SK-N-SH (cell line): ENCODE measurements at regions not wholly inside any gene's neighbourhood (a gene's known extent, or its start where the extent isn't known, plus 50 kb on each side); places are given as distances from the start of the nearest gene placed in this dataset.

Source experiments
- CTCF ChIA-PET: fragments of 300-600, 350-600 bp; formaldehyde crosslinking; extraction: SDS; loops from one replicate; lab custom pipeline; 2021; lab: Yijun Ruan, JAX
- POLR2A ChIA-PET: fragments of 350-600 bp; sonication (Branson Sonifier 250); formaldehyde crosslinking; extraction: SDS; loops from one replicate; lab custom pipeline; 2020; ENCODE audit warnings: antibody characterized with exemption, inconsistent platforms; lab: Yijun Ruan, JAX
- DNase-seq: peaks from one replicate; pipeline ENCODE4 v3.0.0; 2012
- H2AFZ ChIP-seq: fragments of 200-600 bp; sonication (generic); 2 replicates; pipeline ENCODE4 v1.8.1; 2016; ENCODE audit warnings: antibody characterized with exemption, mild to moderate bottlenecking, low read depth
- H3F3A ChIP-seq: fragments of 200-600 bp; sonication (generic); replicated peaks from 2 replicates; pipeline ENCODE3; 2016; ENCODE audit warnings: antibody characterized with exemption, mild to moderate bottlenecking; ENCODE audit not compliant: insufficient read depth
- H3K27ac ChIP-seq, 2 experiments: fragments of 200-500 bp in 1 of 2; fragments of 200-600 bp in 1 of 2; sonication (Bioruptor generic) in 1 of 2; sonication (generic), shearing (Covaris generic) in 1 of 2; 2 replicates each; pipeline versions ENCODE4 v1.5.1 to v1.6.1; 2014 to 2016; ENCODE audit warnings: low read depth in 2 of 2, inconsistent platforms in 1 of 2, low read length in 1 of 2, mild to moderate bottlenecking in 1 of 2, mixed read lengths in 1 of 2
- H3K27me3 ChIP-seq: fragments of 200-600 bp; sonication (generic), shearing (Covaris generic); 2 replicates; pipeline ENCODE4 v1.6.1; 2016; ENCODE audit warnings: mixed run types; ENCODE audit not compliant: insufficient read depth
- H3K36me3 ChIP-seq, 2 experiments: fragments of 200-500 bp in 1 of 2; fragments of 200-600 bp in 1 of 2; sonication (Bioruptor generic) in 1 of 2; sonication (generic) in 1 of 2; replicated peaks in 1 of 2; 2 replicates each; pipeline versions ENCODE3 to v1.5.1; 2014 to 2016; ENCODE audit warnings: low read length in 1 of 2, mild to moderate bottlenecking in 1 of 2; ENCODE audit not compliant: insufficient read depth in 2 of 2, control insufficient read depth in 1 of 2
- H3K4me1 ChIP-seq, 2 experiments: fragments of 200-500 bp in 1 of 2; fragments of 200-600 bp in 1 of 2; sonication (Bioruptor generic) in 1 of 2; sonication (generic), shearing (Covaris generic) in 1 of 2; 2 replicates each; pipeline versions ENCODE4 v1.5.1 to v1.6.1; 2014 to 2016; ENCODE audit warnings: low read depth in 1 of 2, low read length in 1 of 2, mixed run types in 1 of 2; ENCODE audit not compliant: insufficient read depth in 2 of 2, control insufficient read depth in 1 of 2
- H3K4me2 ChIP-seq: fragments of 200-600 bp; sonication (generic), shearing (Covaris generic); 2 replicates; pipeline ENCODE4 v1.6.1; 2017; ENCODE audit warnings: mixed run types
- H3K4me3 ChIP-seq, 2 experiments: fragments of 200-500 bp in 1 of 2; fragments of 200-600 bp in 1 of 2; sonication (Bioruptor generic) in 1 of 2; sonication (generic), shearing (Covaris generic) in 1 of 2; 2 replicates each; pipeline versions ENCODE4 v1.5.1 to v1.8.1; 2014 to 2016; ENCODE audit warnings: low read depth in 2 of 2, inconsistent platforms in 1 of 2, low read length in 1 of 2, mild to moderate bottlenecking in 1 of 2, mixed read lengths in 1 of 2, moderate library complexity in 1 of 2
- H3K79me2 ChIP-seq: fragments of 200-600 bp; sonication (generic); 2 replicates; pipeline ENCODE4 v1.8.1; 2017; ENCODE audit warnings: mild to moderate bottlenecking; ENCODE audit not compliant: insufficient read depth
- H3K9ac ChIP-seq: fragments of 200-600 bp; sonication (generic); 2 replicates; pipeline ENCODE4 v1.6.1; 2017; ENCODE audit warnings: mixed run types
- H3K9me2 ChIP-seq: fragments of 200-600 bp; sonication (generic); 2 replicates; pipeline ENCODE4 v1.6.1; 2017; ENCODE audit warnings: mixed run types
- H3K9me3 ChIP-seq: fragments of 200-600 bp; sonication (generic); 2 replicates; pipeline ENCODE4 v1.6.1; 2017; ENCODE audit warnings: mixed run types, mild to moderate bottlenecking, moderate library complexity
- H4K20me1 ChIP-seq: fragments of 200-600 bp; sonication (generic); 2 replicates; pipeline ENCODE4 v1.6.1; 2017; ENCODE audit warnings: mild to moderate bottlenecking, mixed run types; ENCODE audit not compliant: insufficient read depth
- EZH2phosphoT487 ChIP-seq: fragments of 200-600 bp; sonication (generic); IDR thresholded peaks from 2 replicates; pipeline ENCODE4 v1.6.1; 2017; ENCODE audit warnings: low read depth, mixed run types, mild to moderate bottlenecking, antibody characterized with exemption, moderate library complexity, borderline replicate concordance
- FOSL2 ChIP-seq: IDR thresholded peaks from 2 replicates; pipeline ENCODE4 v1.4.0; 2012; ENCODE audit warnings: low read depth, mild to moderate bottlenecking, moderate library complexity, borderline replicate concordance
- GABPA ChIP-seq: IDR thresholded peaks from 2 replicates; pipeline ENCODE4 v1.4.0; 2012; ENCODE audit warnings: low read depth, mild to moderate bottlenecking
- GATA2 ChIP-seq: sonication (generic); formaldehyde crosslinking; IDR thresholded peaks from 2 replicates; pipeline ENCODE4 v1.5.0; 2020; ENCODE audit warnings: mild to moderate bottlenecking, missing genetic modification reagents
- JUND ChIP-seq: IDR thresholded peaks from 2 replicates; pipeline ENCODE4 v1.4.0; 2012
- PBX3 ChIP-seq: IDR thresholded peaks from 2 replicates; pipeline ENCODE4; 2012
- RCOR1 ChIP-seq: fragments of 150-350 bp; IDR thresholded peaks from 2 replicates; pipeline ENCODE4 v1.6.1; 2017; ENCODE audit warnings: antibody characterized with exemption, low read length
- SMC3 ChIP-seq: IDR thresholded peaks from 2 replicates; pipeline ENCODE4 v1.6.1; 2012; ENCODE audit warnings: low read depth, low read length, improper control_type of control experiment
- TEAD4 ChIP-seq: IDR thresholded peaks from 2 replicates; pipeline ENCODE4 v1.4.0; 2012; ENCODE audit warnings: mild to moderate bottlenecking, borderline replicate concordance; ENCODE audit not compliant: insufficient read depth
- USF2 ChIP-seq: fragments of 150-350 bp; IDR thresholded peaks from 2 replicates; pipeline ENCODE4 v1.6.1; 2017; ENCODE audit warnings: antibody characterized with exemption, low read length, low read depth, borderline replicate concordance
- WGBS: methylation state at CpG from one replicate; pipeline ENCODE4 v1.1.6; 2017; ENCODE audit warnings: low lambda C conversion rate; 5-methylcytosine and 5-hydroxymethylcytosine counted together
- TF ChIP-seq, protein P1 (sequence below): IDR thresholded peaks from 2 replicates; pipeline ENCODE4 v1.6.1; 2012; ENCODE audit warnings: mild to moderate bottlenecking, low read depth, low read length, moderate library complexity
- TF ChIP-seq, protein P2 (sequence below): IDR thresholded peaks from 2 replicates; pipeline ENCODE4 v1.4.0; 2012; ENCODE audit warnings: low read depth

- no peaks in the 10 kb centered on the region for H3K9me2 ChIP-seq
- 0 out of 2 replicates have a peak, but pooled peaks cover 5% of the 10 kb centered on the region for H3K27me3 ChIP-seq
- no peak overlapping the region for H3K4me3 ChIP-seq
- H3K27ac ChIP-seq, result no peak overlapping the region
- H3K4me1 ChIP-seq, result peaks cover 0 to 4% of the 10 kb centered on the region in 2 experiments; a peak in 1 of 4 replicates
- POLR2A ChIA-PET, result no interaction called here
- no peak overlapping the region for H2AFZ ChIP-seq
- no peaks in the 10 kb centered on the region for H3K79me2 ChIP-seq
- no peaks in the 10 kb centered on the region for H4K20me1 ChIP-seq
- 16% methylated on average over 14 of the region's 14 CpGs for WGBS
- no peak overlapping the region for H3K4me2 ChIP-seq
- no peak for TF ChIP-seq EZH2phosphoT487
- no peak for TF ChIP-seq USF2
- TF ChIP-seq GABPA, result no peak
- TF ChIP-seq, protein P1, sequence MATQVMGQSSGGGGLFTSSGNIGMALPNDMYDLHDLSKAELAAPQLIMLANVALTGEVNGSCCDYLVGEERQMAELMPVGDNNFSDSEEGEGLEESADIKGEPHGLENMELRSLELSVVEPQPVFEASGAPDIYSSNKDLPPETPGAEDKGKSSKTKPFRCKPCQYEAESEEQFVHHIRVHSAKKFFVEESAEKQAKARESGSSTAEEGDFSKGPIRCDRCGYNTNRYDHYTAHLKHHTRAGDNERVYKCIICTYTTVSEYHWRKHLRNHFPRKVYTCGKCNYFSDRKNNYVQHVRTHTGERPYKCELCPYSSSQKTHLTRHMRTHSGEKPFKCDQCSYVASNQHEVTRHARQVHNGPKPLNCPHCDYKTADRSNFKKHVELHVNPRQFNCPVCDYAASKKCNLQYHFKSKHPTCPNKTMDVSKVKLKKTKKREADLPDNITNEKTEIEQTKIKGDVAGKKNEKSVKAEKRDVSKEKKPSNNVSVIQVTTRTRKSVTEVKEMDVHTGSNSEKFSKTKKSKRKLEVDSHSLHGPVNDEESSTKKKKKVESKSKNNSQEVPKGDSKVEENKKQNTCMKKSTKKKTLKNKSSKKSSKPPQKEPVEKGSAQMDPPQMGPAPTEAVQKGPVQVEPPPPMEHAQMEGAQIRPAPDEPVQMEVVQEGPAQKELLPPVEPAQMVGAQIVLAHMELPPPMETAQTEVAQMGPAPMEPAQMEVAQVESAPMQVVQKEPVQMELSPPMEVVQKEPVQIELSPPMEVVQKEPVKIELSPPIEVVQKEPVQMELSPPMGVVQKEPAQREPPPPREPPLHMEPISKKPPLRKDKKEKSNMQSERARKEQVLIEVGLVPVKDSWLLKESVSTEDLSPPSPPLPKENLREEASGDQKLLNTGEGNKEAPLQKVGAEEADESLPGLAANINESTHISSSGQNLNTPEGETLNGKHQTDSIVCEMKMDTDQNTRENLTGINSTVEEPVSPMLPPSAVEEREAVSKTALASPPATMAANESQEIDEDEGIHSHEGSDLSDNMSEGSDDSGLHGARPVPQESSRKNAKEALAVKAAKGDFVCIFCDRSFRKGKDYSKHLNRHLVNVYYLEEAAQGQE, result no peak
- TF ChIP-seq JUND, result no peak
- TF ChIP-seq, protein P2, sequence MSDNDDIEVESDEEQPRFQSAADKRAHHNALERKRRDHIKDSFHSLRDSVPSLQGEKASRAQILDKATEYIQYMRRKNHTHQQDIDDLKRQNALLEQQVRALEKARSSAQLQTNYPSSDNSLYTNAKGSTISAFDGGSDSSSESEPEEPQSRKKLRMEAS, result no peak
- TF ChIP-seq RCOR1, result no peak
- no peak for TF ChIP-seq TEAD4
- no peak for TF ChIP-seq SMC3
- no peak for TF ChIP-seq GATA2 (CRISPR knock-in tag)
- no peak for TF ChIP-seq PBX3
- no peak for TF ChIP-seq FOSL2
- H3F3A ChIP-seq, result no peaks in the 10 kb centered on the region
- no peak overlapping the region for H3K9ac ChIP-seq
- no peak for DNase-seq
- CTCF ChIA-PET, result interaction anchor here (1.2 to 1.6 kb wide), 2 partner anchors 20 to 386 kb away, joined by 3 to 4 read pairs; no protein-coding TSS in a partner anchor
- H3K36me3 ChIP-seq, result no peaks in the 10 kb centered on the region
- no peaks in the 10 kb centered on the region for H3K9me3 ChIP-seq
These were observed 137.6 kb downstream of the RBFOX3 start for GRCh38 chr17:79473111-79473875.
